ENCODE measurements at regions not wholly inside any gene's neighbourhood (a gene's known extent, or its start where the extent isn't known, plus 50 kb on each side); places are given as distances from the start of the nearest gene placed in this dataset.

DNA sequence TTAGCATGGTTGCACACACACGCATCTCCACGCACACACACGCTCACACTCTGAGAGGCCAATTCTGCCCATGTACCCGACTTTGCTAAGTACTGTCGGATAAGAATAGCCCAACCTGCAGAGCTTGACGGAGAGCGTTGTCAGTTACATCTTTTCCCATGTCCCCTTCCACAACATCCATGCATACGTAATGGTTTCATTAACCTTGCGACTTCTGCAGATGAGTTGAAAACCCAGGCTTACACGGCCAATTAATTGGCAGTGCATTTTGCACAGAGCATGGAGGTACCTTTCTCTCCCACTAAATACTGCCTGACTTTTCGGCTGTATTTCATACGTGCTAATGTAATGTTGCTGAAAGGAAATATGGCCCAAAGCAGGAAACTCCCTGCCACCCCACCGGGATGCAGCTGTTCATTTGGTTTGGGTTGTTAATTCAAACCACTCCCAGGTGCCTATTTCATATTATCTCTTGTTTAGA lies 291.2 kb upstream of the HABP2 start:
- Histone ChIP-seq H3K4me3 (ENCODE audit: low read length) (no peak overlapping the region), H3K36me3 (ENCODE audit: insufficient read depth, low read length) (no peaks in the 10 kb centered on the region), H3K27ac (ENCODE audit: low read depth, low read length) (no peak overlapping the region), H3K27me3 (ENCODE audit: insufficient read depth, low read length, poor library complexity, severe bottlenecking) (no peaks in the 10 kb centered on the region), H3K4me1 (ENCODE audit: insufficient read depth, low read length) (no peaks in the 10 kb centered on the region), H3K9me3 (ENCODE audit: low read length) (no peaks in the 10 kb centered on the region)
- POLR2A ChIA-PET, result no interaction called here
- no peak overlapping the region for H3K27ac Mint-ChIP-seq
- peaks cover 0 to 1% (median 0%) of the 10 kb centered on the region in 3 donors for H3K36me3 Mint-ChIP-seq
- peaks cover 14 to 52% of the 10 kb centered on the region in 2 donors for H3K27me3 Mint-ChIP-seq
- no peak overlapping the region for H3K4me3 Mint-ChIP-seq
- no peaks in the 10 kb centered on the region for H3K9me3 Mint-ChIP-seq
- CTCF ChIA-PET, result no interaction called here
- no peaks in the 10 kb centered on the region for H3K4me1 Mint-ChIP-seq
- DNase-seq, result no peak

DNA sequence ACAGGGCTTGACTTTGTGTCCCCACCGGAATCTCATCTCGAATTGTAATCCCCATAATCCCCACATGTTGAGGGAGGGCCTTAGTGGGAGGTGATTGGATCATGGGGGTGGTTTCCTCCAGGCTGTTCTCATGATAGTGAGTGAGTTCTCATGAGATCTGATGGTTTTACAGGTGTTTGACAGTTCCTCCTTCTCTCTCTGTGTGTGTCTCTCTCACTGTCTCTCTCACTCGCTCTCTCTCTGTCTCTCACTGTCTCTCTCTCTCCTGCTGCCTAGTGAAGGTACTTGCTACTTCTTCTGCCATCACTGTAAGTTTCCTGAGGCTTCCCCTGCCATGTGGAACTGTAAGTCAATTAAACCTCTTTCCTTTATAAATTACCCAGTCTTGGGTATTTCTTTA lies 289.8 kb upstream of the HABP2 start:
- CTCF ChIA-PET, result no interaction called here
- no peaks in the 10 kb centered on the region for H3K4me1 Mint-ChIP-seq
- DNase-seq, result no peak
- no peak overlapping the region for H3K27ac Mint-ChIP-seq
- no peaks in the 10 kb centered on the region for H3K9me3 Mint-ChIP-seq
- no peaks in the 10 kb centered on the region for H3K9me3 ChIP-seq (ENCODE audit: low read length)
- no peaks in the 10 kb centered on the region for H3K4me1 ChIP-seq (ENCODE audit: insufficient read depth, low read length)
- no peaks in the 10 kb centered on the region for H3K27me3 ChIP-seq (ENCODE audit: insufficient read depth, low read length, poor library complexity, severe bottlenecking)
- H3K36me3 Mint-ChIP-seq, result peaks cover 0 to 1% (median 0%) of the 10 kb centered on the region in 3 donors
- H3K36me3 ChIP-seq (ENCODE audit: insufficient read depth, low read length), result no peaks in the 10 kb centered on the region
- no peak overlapping the region for H3K4me3 Mint-ChIP-seq
- H3K27me3 Mint-ChIP-seq, result peaks cover 11 to 50% of the 10 kb centered on the region in 2 donors
- POLR2A ChIA-PET, result no interaction called here
- no peak overlapping the region for H3K27ac ChIP-seq (ENCODE audit: low read depth, low read length)
- H3K4me3 ChIP-seq (ENCODE audit: low read length), result no peak overlapping the region

DNA sequence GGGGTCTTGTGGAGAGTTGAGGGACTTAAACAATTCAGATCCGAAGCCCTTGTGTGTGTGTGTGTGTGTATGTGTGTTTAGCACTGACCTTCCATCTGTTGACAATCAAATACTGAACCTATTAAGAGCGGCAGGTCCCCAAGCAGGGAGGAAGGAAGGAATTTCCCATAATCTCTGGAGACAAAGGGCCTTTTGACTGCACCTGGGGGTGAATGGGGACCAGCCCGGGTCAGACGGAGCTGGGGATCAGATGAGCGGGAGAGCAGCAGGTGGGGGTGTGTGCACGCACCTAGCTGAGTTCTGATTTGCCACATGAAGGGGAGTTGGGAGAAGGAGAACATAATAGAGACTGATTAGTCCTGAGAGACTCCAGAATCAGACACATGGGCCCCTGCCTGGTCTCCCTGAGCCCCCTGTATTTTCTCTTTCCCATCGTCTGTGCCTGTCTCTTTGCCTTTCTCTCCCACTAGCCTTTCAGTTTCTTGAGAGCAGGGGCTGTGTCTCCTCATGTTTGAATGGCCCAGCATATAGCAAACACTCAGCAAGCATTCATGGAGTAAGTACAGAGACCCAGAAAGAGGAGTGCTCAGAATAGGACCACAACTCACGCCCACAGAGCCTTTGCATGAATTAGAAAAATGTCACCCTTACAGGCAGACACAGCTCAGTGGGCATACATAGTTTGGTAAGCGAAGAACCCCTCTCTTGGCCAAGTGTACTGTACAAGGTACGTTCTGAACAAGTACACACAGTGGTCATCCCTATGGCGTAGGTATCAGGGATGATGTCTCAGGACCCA lies 288.3 kb upstream of the HABP2 start:
- Histone ChIP-seq H3K9me3 (ENCODE audit: low read length) (no peaks in the 10 kb centered on the region), H3K36me3 (ENCODE audit: insufficient read depth, low read length) (no peaks in the 10 kb centered on the region), H3K4me1 (ENCODE audit: insufficient read depth, low read length) (no peaks in the 10 kb centered on the region), H3K27me3 (ENCODE audit: insufficient read depth, low read length, poor library complexity, severe bottlenecking) (no peaks in the 10 kb centered on the region), H3K27ac (ENCODE audit: low read depth, low read length) (no peak overlapping the region), H3K4me3 (ENCODE audit: low read length) (no peak overlapping the region)
- CTCF ChIA-PET, result no interaction called here
- no peak overlapping the region for H3K4me3 Mint-ChIP-seq
- peaks cover 11 to 40% of the 10 kb centered on the region in 2 donors for H3K27me3 Mint-ChIP-seq
- H3K9me3 Mint-ChIP-seq, result no peaks in the 10 kb centered on the region
- no peak for DNase-seq
- POLR2A ChIA-PET, result no interaction called here
- H3K27ac Mint-ChIP-seq, result no peak overlapping the region
- H3K4me1 Mint-ChIP-seq, result no peaks in the 10 kb centered on the region
- H3K36me3 Mint-ChIP-seq, result peaks cover 0 to 1% (median 0%) of the 10 kb centered on the region in 3 donors

DNA sequence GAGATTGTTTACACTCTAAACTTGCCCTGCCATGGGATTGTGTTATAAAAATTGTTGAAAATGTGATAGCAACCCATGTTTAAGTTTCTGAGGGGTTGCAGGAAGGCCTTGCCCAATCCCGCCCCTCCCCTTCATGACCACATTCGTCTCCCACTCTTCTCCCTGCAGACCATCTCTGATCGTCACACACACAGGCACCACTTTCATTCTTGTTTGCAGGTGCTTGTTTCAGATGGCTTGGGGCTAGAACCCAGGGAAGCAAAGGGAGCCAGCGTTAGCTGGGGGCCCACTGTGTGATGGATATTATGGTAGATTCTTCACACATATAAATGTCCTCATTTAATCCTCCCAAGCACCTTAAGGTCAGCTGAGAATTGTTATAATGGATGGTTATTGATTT lies 286.7 kb upstream of the HABP2 start:
- Mint-ChIP-seq H3K4me3 (no peak overlapping the region), H3K27ac (no peak overlapping the region), H3K27me3 (peaks cover 11 to 40% of the 10 kb centered on the region in 2 donors), H3K9me3 (no peaks in the 10 kb centered on the region), H3K4me1 (no peaks in the 10 kb centered on the region), H3K36me3 (peaks cover 0 to 4% (median 1%) of the 10 kb centered on the region in 3 donors)
- DNase-seq, result no peak
- ChIA-PET POLR2A (no interaction called here), CTCF (no interaction called here)
- Histone ChIP-seq H3K4me1 (ENCODE audit: insufficient read depth, low read length) (no peaks in the 10 kb centered on the region), H3K27ac (ENCODE audit: low read depth, low read length) (no peak overlapping the region), H3K36me3 (ENCODE audit: insufficient read depth, low read length) (no peaks in the 10 kb centered on the region), H3K27me3 (ENCODE audit: insufficient read depth, low read length, poor library complexity, severe bottlenecking) (no peaks in the 10 kb centered on the region), H3K9me3 (ENCODE audit: low read length) (no peaks in the 10 kb centered on the region), H3K4me3 (ENCODE audit: low read length) (no peak overlapping the region)

DNA sequence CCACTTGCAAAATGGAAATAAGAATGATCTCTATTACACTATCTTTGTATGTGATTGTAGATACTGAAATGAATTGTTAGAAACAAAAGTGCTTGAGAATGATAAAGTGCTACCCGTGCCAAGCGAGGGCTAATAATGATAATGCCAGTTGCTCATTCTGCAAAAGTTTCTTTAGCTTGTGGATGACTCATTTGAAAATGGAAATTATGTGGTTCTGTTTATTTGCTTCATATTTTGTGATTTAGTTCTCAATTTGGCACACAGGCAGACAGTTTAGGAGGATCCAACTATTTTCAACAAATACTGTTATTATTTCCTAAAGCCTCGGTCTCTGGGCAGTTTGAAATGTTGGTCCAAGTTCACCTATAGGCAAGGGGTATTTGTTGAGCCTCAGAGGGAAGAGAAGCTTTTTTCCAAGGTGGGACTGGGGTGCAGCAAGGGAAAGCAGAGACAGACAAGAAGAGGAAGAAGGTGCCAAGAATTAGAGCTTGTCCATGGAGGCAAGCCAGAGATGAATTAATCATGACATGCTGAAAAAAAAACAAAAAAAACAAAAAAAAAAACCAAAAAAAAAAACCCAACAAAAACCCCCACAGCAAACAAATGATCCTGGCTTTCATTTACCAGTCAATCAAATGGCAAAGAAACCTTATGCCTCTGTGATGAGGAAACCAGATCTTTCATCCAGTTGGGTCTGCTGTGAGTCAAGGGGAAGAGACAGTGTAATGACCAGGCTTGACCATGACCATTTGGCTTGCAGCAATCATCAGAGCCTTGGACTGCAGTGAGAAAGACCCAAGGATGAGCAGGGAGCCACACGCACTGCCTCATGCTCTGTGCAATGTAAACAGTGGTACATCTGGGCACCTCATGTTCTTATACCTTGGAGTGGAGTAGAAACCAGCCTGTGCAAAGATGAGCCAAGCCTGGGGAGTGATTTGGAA lies 285.0 kb upstream of the HABP2 start:
- Mint-ChIP-seq H3K36me3 (peaks cover 0 to 5% (median 0%) of the 10 kb centered on the region in 3 donors), H3K27me3 (peaks cover 7 to 37% of the 10 kb centered on the region in 2 donors), H3K27ac (no peak overlapping the region), H3K9me3 (no peaks in the 10 kb centered on the region), H3K4me1 (no peaks in the 10 kb centered on the region), H3K4me3 (no peak overlapping the region)
- no peak overlapping the region for H3K4me3 ChIP-seq (ENCODE audit: low read length)
- H3K36me3 ChIP-seq (ENCODE audit: insufficient read depth, low read length), result no peaks in the 10 kb centered on the region
- ChIA-PET POLR2A (no interaction called here), CTCF (no interaction called here)
- H3K9me3 ChIP-seq (ENCODE audit: low read length), result no peaks in the 10 kb centered on the region
- no peak overlapping the region for H3K27ac ChIP-seq (ENCODE audit: low read depth, low read length)
- DNase-seq, result no peak
- no peaks in the 10 kb centered on the region for H3K27me3 ChIP-seq (ENCODE audit: insufficient read depth, low read length, poor library complexity, severe bottlenecking)
- H3K4me1 ChIP-seq (ENCODE audit: insufficient read depth, low read length), result no peaks in the 10 kb centered on the region

DNA sequence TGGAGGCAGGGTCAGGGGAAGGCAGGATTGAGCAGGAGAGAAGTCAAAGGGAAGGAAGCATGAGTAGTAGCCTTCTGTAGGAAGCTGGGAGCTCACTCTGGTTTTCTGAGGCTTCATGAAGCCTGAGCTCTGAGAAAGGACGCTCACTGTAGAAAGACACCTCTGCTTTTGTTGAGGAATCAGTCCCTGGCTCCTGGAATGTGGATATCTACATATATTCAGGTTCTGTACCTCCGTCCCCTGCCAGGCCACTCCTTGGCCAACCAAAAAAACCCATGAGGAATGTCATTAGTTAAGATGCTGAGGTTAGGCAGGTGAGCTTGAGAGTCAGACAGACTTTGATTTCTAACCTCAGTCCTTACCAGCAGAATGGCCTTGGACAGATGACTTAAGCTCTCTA lies 283.5 kb upstream of the HABP2 start:
- Mint-ChIP-seq H3K27me3 (peaks cover 4 to 31% of the 10 kb centered on the region in 2 donors), H3K9me3 (peaks cover 0 to 4% (median 0%) of the 10 kb centered on the region in 5 donors), H3K4me3 (no peak overlapping the region), H3K4me1 (no peaks in the 10 kb centered on the region), H3K27ac (no peak overlapping the region), H3K36me3 (peaks cover 0 to 5% (median 0%) of the 10 kb centered on the region in 3 donors)
- CTCF ChIA-PET, result no interaction called here
- Histone ChIP-seq H3K9me3 (ENCODE audit: low read length) (no peaks in the 10 kb centered on the region), H3K36me3 (ENCODE audit: insufficient read depth, low read length) (no peaks in the 10 kb centered on the region), H3K4me1 (ENCODE audit: insufficient read depth, low read length) (no peaks in the 10 kb centered on the region), H3K27ac (ENCODE audit: low read depth, low read length) (no peak overlapping the region), H3K4me3 (ENCODE audit: low read length) (no peak overlapping the region), H3K27me3 (ENCODE audit: insufficient read depth, low read length, poor library complexity, severe bottlenecking) (no peaks in the 10 kb centered on the region)
- POLR2A ChIA-PET, result no interaction called here
- no peak for DNase-seq

DNA sequence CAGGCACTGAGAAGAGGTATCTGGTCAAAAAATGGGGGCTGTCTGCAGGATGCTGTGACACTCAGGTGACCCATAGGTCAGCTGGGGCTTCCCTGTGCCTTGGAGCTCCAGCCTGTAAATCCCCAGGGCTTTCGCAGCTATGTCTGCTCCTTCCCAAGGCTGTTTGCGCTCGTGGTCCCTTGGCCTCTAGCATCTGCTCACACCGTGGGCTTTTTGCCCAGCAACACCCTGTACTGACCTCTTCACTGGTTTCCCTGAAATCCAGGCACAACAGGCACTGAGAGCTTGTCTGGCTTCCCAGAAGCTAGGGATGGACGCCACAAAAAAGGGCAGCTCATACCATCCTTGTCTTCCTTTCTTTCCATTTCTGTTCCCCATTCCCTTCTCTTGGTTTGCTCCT lies 280.3 kb upstream of the HABP2 start:
- Histone ChIP-seq H3K9me3 (ENCODE audit: low read length) (no peaks in the 10 kb centered on the region), H3K36me3 (ENCODE audit: insufficient read depth, low read length) (no peaks in the 10 kb centered on the region), H3K27me3 (ENCODE audit: insufficient read depth, low read length, poor library complexity, severe bottlenecking) (no peaks in the 10 kb centered on the region), H3K4me1 (ENCODE audit: insufficient read depth, low read length) (no peaks in the 10 kb centered on the region), H3K27ac (ENCODE audit: low read depth, low read length) (no peak overlapping the region), H3K4me3 (ENCODE audit: low read length) (no peak overlapping the region)
- Mint-ChIP-seq H3K27me3 (peaks cover 8 to 23% of the 10 kb centered on the region in 2 donors), H3K27ac (no peak overlapping the region), H3K4me1 (no peaks in the 10 kb centered on the region), H3K9me3 (peaks cover 7 to 18% (median 14%) of the 10 kb centered on the region in 5 donors), H3K36me3 (peaks cover 0 to 11% (median 1%) of the 10 kb centered on the region in 3 donors), H3K4me3 (no peak overlapping the region)
- ChIA-PET POLR2A (no interaction called here), CTCF (no interaction called here)
- DNase-seq, result no peak
